ENCODE measurements at regions not wholly inside any gene's neighbourhood (a gene's known extent, or its start where the extent isn't known, plus 50 kb on each side); places are given as distances from the start of the nearest gene placed in this dataset.

GRCh38 chr17:70767102-70767701, 597.9 kb downstream of the KCNJ2 start:
- DNase-seq = no peak

DNA sequence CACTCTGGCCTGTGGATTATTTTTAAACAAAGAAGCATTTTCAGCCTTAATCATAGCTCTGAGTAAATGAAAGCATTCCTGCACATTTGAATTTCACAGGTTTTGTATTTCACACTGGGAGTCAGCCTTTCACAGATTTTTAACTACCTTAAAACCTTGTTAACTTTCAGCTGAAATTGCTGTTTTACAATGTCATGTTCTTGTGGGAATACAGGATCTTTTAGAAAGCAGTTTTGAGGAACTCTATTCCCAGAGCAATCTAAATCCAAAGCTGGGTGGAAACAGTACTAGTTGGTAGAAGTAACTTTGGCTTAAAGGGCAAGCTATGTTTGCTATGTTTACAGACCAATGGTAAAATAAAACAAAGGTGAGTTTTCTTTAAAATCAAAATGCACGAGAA, 600.6 kb downstream of the KCNJ2 start:
- no peak for DNase-seq

GRCh38 chr17:70771804-70772386, 602.6 kb downstream of the KCNJ2 start:
- no peak for DNase-seq

DNA sequence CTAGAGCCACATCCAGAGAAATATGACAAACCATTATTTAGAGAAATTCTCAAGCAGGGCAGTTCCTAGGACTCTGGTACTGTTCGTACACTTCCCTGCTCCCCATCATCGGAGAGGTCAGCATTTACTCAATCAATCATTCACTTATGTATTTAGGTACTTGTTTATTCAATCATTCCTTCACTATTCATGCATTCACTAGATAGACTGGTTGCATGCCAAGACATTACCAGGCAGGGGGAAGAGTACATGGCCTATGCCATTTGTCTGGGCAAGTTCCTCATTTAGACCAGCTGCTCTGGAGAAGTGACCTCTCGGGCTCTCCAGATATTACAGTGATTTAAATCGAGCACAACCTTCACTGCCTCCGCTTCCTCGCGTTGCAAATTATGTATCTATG, 603.4 kb downstream of the KCNJ2 start:
- DNase-seq = no peak

- DNase-seq = no peak
Measured at GRCh38 chr17:70773258-70773657, 603.9 kb downstream of the KCNJ2 start.

DNA sequence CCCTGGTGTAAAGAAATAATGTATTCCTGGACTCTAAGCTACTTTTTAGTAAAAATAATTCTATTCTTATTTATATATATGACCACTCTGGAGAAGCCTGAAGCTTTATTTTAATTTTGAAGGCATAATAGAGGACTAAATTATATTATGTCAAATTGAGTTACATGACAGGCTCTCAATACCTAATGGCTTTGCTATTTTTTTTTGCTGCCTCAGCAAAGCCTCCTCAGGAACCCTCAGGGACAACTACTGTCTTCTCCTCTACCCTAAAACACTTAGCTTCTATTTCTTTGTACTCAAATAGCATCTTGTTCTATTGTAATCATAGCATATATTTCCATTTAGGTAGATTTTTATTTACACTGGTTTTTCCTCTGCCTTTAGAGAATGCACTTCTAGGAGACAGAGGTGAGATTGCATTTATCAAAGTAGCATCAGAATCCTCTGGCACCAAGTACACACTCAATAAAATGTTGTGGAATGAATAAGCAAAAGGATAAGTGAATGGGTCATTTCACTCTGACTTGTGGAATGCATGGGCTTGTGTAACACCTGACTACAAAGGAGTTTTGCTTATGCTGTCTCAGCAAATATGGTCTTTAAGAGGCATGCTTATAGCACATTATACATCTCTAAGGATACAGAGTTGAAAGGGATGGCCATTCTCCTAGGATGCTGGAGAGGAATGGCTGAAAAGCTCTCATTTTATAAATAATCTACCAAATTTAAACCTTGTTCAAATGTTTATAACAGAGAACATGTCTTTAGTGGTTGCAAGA, 605.2 kb downstream of the KCNJ2 start:
- DNase-seq = no peak

DNA sequence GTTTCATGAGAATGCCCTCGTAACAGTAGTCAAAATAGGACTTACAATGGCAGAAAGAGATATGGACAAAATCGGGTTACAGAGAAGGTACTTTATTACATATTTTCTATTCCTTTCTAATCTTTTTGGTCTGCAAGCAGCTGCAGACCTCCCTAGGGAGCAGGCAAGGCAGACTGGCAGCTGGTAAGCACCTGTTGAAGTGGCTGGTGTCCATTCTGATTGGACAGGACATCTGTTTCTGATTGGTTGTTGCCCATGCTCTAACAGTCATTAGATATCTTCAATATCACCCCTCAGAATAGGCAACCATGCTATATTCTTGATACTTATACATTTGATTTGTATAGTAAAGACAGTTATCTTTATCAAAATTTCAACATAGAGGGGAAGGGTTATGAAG, 606.3 kb downstream of the KCNJ2 start:
- no peak for DNase-seq

- no peak for DNase-seq
Measured at GRCh38 chr17:70776441-70776840, 607.1 kb downstream of the KCNJ2 start.

- no peak for DNase-seq
Measured at GRCh38 chr17:70780031-70780430, 610.7 kb downstream of the KCNJ2 start.

DNA sequence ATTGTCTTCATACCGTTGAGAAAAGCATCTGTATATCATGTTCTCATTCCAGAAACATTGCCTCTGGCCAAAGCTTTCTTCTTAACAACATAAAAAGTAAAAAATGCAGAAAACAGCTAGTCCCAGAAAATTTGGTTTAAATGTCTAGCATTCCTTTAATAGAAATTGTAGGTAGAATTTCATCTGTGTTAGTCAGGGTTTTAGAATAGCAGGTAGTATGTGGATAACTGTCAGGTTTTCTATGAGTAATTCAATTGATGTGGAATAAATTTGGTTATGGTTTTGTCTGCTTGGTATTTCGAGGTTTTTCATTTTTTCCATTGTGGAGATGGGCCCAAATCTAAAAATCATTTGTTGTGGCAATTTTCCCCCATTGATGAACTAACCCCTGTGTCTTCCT, 616.7 kb downstream of the KCNJ2 start:
- no peak for DNase-seq

GRCh38 chr17:70787721-70788300, 618.5 kb downstream of the KCNJ2 start:
- DNase-seq = no peak

GRCh38 chr17:70791748-70792443, 622.6 kb downstream of the KCNJ2 start:
- DNase-seq = no peak

DNA sequence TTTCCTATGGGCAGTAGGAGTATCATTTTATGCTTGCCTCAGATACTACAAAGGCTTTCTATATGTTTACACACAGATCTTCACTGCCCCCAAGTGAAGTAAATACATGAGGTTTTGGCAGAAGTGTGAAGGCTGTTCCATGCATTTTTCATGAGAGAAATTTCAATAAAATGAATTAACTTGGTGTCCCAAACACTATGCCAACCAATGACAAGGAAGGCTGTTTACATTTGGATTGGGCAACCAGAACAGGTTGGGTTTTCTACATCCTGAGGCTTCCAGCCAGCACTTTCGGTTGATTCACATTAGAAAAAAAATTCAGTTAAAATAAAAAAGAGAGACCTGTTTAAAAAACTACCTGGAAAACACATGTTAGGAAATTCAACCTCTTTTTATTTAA, 625.4 kb downstream of the KCNJ2 start:
- DNase-seq = no peak

GRCh38 chr17:70795620-70796019, 626.3 kb downstream of the KCNJ2 start:
- DNase-seq = no peak

- no peak for DNase-seq
Measured at GRCh38 chr17:70796757-70797156, 627.4 kb downstream of the KCNJ2 start.

- no peak for DNase-seq
Measured at GRCh38 chr17:70797166-70797565, 627.8 kb downstream of the KCNJ2 start.

- DNase-seq = no peak
Measured at GRCh38 chr17:70804161-70804560, 634.8 kb downstream of the KCNJ2 start.

DNA sequence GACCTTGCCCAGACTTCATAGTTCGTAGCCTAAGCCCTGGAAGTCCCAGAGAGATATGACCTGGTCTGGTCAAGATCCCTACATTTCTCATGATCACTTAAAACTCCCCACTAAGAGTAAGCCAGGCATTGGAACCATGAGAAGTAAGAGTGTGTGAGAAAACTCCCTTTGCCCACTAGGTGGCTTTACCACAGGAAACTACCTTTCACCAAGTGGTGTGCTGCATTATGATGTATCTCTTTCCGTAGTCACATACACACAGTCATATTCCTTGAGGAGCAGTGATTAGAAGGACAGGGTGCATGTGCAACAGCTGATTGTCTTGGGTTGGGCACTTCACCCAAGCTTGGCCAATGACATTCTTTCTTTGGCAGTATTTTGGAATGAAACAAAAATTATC, 639.3 kb downstream of the KCNJ2 start:
- DNase-seq = no peak

GRCh38 chr17:70810609-70811008, 641.3 kb downstream of the KCNJ2 start:
- no peak for DNase-seq

GRCh38 chr17:70813355-70813930, 644.1 kb downstream of the KCNJ2 start:
- no peak for DNase-seq

DNA sequence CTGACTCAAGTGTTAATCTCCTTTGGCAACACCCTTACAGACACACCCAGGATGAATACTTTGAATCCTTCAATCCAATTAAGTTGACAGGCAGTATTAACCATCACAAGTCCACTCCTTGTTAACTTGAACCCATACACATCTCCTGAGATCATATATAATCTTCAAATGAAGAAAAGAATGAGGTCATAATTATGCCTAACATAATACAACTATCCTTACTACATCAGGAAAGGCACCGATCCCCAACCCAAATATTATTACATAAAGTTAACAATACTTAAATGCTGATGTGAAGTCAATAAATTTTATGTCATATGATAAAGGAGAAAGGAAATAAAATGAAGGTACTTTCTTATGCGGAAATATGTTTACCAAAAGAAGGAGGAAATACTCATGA, 649.9 kb downstream of the KCNJ2 start:
- no peak for DNase-seq

- no peak for DNase-seq
Measured at GRCh38 chr17:70820276-70820675, 650.9 kb downstream of the KCNJ2 start.

Measured in activated naive CD4-positive, alpha-beta T cell treated with anti-CD3 and anti-CD28 coated beads, Interleukin-2, amount 50 U/mL, for 16 hours (primary cell).